22Rv1 (cell line): ENCODE measurements at regions not wholly inside any gene's neighbourhood (a gene's known extent, or its start where the extent isn't known, plus 50 kb on each side); places are given as distances from the start of the nearest gene placed in this dataset.

Experiments
- H3K27ac ChIP-seq: fragments of 450-650 bp; 2 replicates; pipeline ENCODE4 v1.5.1; 2017
- CTCF ChIP-seq: fragments of 450-650 bp; IDR thresholded peaks from 2 replicates; pipeline ENCODE4 v1.5.1; 2017; ENCODE audit warnings: mild to moderate bottlenecking
- ZFX ChIP-seq: fragments of 450-650 bp; IDR thresholded peaks from 2 replicates; pipeline ENCODE4 v1.6.1; 2017; ENCODE audit warnings: antibody characterized with exemption, borderline replicate concordance

DNA sequence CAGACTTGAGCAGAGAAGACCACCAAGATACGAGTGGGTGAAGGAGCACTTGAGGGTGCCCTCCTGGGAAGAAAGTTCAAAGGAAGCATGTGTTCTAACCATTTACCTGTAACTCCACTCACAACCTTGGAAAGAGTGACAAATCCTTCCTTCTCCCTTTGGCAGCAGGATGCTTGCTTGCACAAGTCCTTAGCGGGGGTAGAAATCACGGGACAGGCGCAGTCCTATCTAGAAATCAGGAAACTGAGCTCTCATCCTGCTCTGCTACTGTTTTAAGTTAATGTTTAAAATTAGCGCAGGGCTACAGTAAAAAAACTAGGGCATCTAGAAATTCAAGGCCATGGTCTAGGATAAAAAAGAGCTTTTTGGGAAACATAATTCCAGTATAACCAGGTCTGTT lies 100.9 kb upstream of the PTPRM start:
- no peak overlapping the region for H3K27ac ChIP-seq
- no peak for TF ChIP-seq ZFX
- no peak for TF ChIP-seq CTCF

GRCh38 chr18:7467708-7468466 lies 99.2 kb upstream of the PTPRM start:
- no peak for TF ChIP-seq ZFX
- TF ChIP-seq CTCF: no peak
- H3K27ac ChIP-seq: no peak overlapping the region

GRCh38 chr18:7470101-7470500 lies 97.0 kb upstream of the PTPRM start:
- TF ChIP-seq ZFX: no peak
- TF ChIP-seq CTCF: no peak
- H3K27ac ChIP-seq: no peak overlapping the region

DNA sequence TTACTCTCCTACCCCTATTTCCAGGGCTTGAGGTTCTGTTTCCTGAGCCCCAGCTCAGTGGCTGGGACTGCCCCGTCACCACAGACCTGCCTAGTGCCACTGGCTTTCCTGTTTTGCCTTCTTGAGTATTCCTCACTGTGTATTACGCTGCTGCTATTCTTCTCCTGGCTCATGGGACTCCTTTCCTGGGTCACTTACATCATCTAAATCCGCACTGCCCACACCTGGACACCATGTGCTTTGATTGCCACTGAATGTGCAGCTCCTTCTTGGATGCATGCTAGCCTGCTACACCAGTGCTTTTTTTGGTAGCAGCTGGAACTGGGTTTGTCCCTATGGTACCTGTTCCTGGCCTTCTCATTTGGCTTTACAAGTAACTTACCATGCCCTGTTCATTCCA lies 96.6 kb upstream of the PTPRM start:
- TF ChIP-seq CTCF (no peak), ZFX (no peak)
- H3K27ac ChIP-seq: no peak overlapping the region

GRCh38 chr18:7476386-7476785 lies 90.7 kb upstream of the PTPRM start:
- no peak overlapping the region for H3K27ac ChIP-seq
- no peak for TF ChIP-seq ZFX
- TF ChIP-seq CTCF: no peak

- H3K27ac ChIP-seq: no peak overlapping the region
- TF ChIP-seq CTCF (no peak), ZFX (no peak)
Measured at GRCh38 chr18:7479756-7480155, 87.4 kb upstream of the PTPRM start.

DNA sequence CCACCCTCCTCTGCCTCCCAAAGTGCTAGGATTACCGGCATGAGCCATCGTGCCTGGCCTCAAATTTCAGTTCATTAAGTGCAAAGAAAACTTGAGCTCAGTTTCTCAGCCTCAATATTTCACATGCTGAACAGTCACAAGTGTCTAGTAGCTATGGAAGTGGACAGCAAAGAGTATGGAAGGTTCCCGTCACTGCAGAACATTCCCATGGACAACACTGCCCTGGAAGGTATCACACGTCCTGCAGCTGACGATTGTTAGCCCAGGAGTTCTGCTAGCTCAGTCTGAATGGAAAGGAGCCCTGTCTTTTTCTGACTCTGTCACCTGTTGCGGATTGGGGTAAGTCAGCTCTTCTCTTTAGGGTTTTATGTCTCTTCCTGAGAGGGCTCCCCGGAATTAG lies 86.2 kb upstream of the PTPRM start:
- TF ChIP-seq ZFX: no peak
- TF ChIP-seq CTCF: no peak
- no peak overlapping the region for H3K27ac ChIP-seq
